Embryonic facial prominence (tissue), 1 donor: ENCODE measurements at regions not wholly inside any gene's neighbourhood (a gene's known extent, or its start where the extent isn't known, plus 50 kb on each side); places are given as distances from the start of the nearest gene placed in this dataset.

Experiments
- DNase-seq: peaks from one replicate; pipeline ENCODE4 v3.0.0-alpha.2; 2016; ENCODE audit errors: extremely low spot score

- DNase-seq: no peak
Observed at GRCh38 chr13:74000876-74001275, 133.3 kb downstream of the KLF12 start.

GRCh38 chr13:73998631-73999030 is 135.6 kb downstream of the KLF12 start:
- no peak for DNase-seq

GRCh38 chr13:73997964-73998363 is 136.2 kb downstream of the KLF12 start:
- no peak for DNase-seq

- DNase-seq: no peak
Observed at GRCh38 chr13:73996569-73996968, 137.6 kb downstream of the KLF12 start.

- no peak for DNase-seq
Observed at GRCh38 chr13:73995736-73996135, 138.5 kb downstream of the KLF12 start.

- no peak for DNase-seq
Observed at GRCh38 chr13:73993661-73994060, 140.5 kb downstream of the KLF12 start.

- no peak for DNase-seq
Observed at GRCh38 chr13:73991884-73992283, 142.3 kb downstream of the KLF12 start.

GRCh38 chr13:73991384-73991783 is 142.8 kb downstream of the KLF12 start:
- no peak for DNase-seq

- no peak for DNase-seq
Observed at GRCh38 chr13:73989244-73989843, 144.9 kb downstream of the KLF12 start.

GRCh38 chr13:73988461-73988860 is 145.7 kb downstream of the KLF12 start:
- DNase-seq: no peak

GRCh38 chr13:73987618-73988017 is 146.6 kb downstream of the KLF12 start:
- no peak for DNase-seq

- no peak for DNase-seq
Observed at GRCh38 chr13:73985783-73986182, 148.4 kb downstream of the KLF12 start.

- DNase-seq: no peak
Observed at GRCh38 chr13:73984949-73985691, 149.1 kb downstream of the KLF12 start.

- DNase-seq: no peak
Observed at GRCh38 chr13:73984201-73984600, 150.0 kb downstream of the KLF12 start.

- DNase-seq: no peak
Observed at GRCh38 chr13:73983109-73983508, 151.1 kb downstream of the KLF12 start.

GRCh38 chr13:73981595-73981994 is 152.6 kb downstream of the KLF12 start:
- DNase-seq: no peak

- DNase-seq: no peak
Observed at GRCh38 chr13:73975767-73976166, 158.4 kb downstream of the KLF12 start.

GRCh38 chr13:73974051-73974450 is 160.2 kb downstream of the KLF12 start:
- DNase-seq: no peak

GRCh38 chr13:73973156-73973555 is 161.0 kb downstream of the KLF12 start:
- DNase-seq: no peak

- no peak for DNase-seq
Observed at GRCh38 chr13:73972545-73972944, 161.7 kb downstream of the KLF12 start.

- no peak for DNase-seq
Observed at GRCh38 chr13:73971481-73971880, 162.7 kb downstream of the KLF12 start.

GRCh38 chr13:73970421-73971055 is 163.7 kb downstream of the KLF12 start:
- no peak for DNase-seq
